ENCODE measurements at regions not wholly inside any gene's neighbourhood (a gene's known extent, or its start where the extent isn't known, plus 50 kb on each side); places are given as distances from the start of the nearest gene placed in this dataset.

DNA sequence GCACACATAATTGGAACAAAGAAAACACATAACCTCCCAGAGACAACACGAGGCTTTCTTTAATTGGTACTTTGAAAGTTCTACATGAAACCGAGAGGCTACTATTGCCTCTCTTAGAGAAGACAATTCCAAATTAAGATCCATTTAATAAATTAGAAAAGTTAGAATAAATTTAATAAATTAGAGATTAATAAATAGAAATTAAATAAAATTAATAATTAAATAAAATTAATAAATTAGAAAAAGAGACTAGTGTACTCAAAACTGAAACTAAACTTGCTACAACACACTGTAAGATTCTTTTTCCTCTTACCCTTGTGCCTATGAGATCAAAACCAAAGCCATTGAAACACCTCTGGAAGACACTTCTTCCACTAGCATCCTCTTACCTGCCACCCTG, 199.0 kb downstream of the URB2 start:
- TF ChIP-seq CTCF (IDR thresholded peaks at IDR 0.05) = no peak
- no peak for TF ChIP-seq POLR2AphosphoS5 (IDR thresholded peaks at IDR 0.05)
